PFSK-1 (cell line): ENCODE measurements at regions not wholly inside any gene's neighbourhood (a gene's known extent, or its start where the extent isn't known, plus 50 kb on each side); places are given as distances from the start of the nearest gene placed in this dataset.

ENCODE experiments used
- FOXP2 ChIP-seq: optimal IDR thresholded peaks from 2 replicates; pipeline ENCODE3; 2011; ENCODE audit warnings: borderline replicate concordance, control low read depth, inconsistent platforms; ENCODE audit not compliant: insufficient read depth; ENCODE audit errors: extremely low read length, extremely low read depth
- POLR2AphosphoS5 ChIP-seq: IDR thresholded peaks from 2 replicates; pipeline ENCODE4 v1.6.1; 2012; ENCODE audit warnings: low read depth, mild to moderate bottlenecking, control low read depth, low read length, moderate library complexity
- REST ChIP-seq, 2 experiments: IDR thresholded peaks; 2 replicates each; pipeline versions ENCODE4 v1.6.1 to v1.8.0; 2011 to 2012; ENCODE audit warnings: low read depth in 2 of 2, low read length in 2 of 2, control low read depth in 1 of 2, inconsistent platforms in 1 of 2, mild to moderate bottlenecking in 1 of 2, moderate library complexity in 1 of 2; ENCODE audit not compliant: insufficient read depth in 1 of 2
- SIN3A ChIP-seq: IDR thresholded peaks from 2 replicates; pipeline ENCODE4 v1.6.1; 2012; ENCODE audit warnings: mild to moderate bottlenecking, low read length, moderate library complexity, borderline replicate concordance; ENCODE audit not compliant: insufficient read depth
- TAF1 ChIP-seq: IDR thresholded peaks from 2 replicates; pipeline ENCODE4 v1.6.1; 2012; ENCODE audit warnings: low read length, control low read depth, borderline replicate concordance; ENCODE audit not compliant: insufficient read depth

GRCh38 chr6:88474720-88475119 is 308.6 kb upstream of the CNR1 start:
- TF ChIP-seq REST (IDR thresholded peaks at IDR 0.05; ENCODE audit: insufficient read depth in 1 of 2, low read depth in 2 of 2, low read length in 2 of 2) (no peak), POLR2AphosphoS5 (no peak), TAF1 (no peak), SIN3A (no peak), FOXP2 (no peak)
